Fibroblast of pulmonary artery (primary cell): ENCODE measurements at regions not wholly inside any gene's neighbourhood (a gene's known extent, or its start where the extent isn't known, plus 50 kb on each side); places are given as distances from the start of the nearest gene placed in this dataset.

Experiments used
- DNase-seq: peaks from one replicate; pipeline ENCODE4 v3.0.0-alpha.2; 2010; ENCODE audit warnings: low read depth
- H3K4me3 ChIP-seq: replicated peaks from 2 replicates; pipeline ENCODE4 v1.5.1; 2011; ENCODE audit warnings: low read depth, mild to moderate bottlenecking, control low read depth, low read length, moderate library complexity
- CTCF ChIP-seq: IDR thresholded peaks from 2 replicates; pipeline ENCODE4 v1.5.1; 2011; ENCODE audit warnings: mild to moderate bottlenecking, control low read depth, low read length, inconsistent platforms; ENCODE audit errors: missing control alignments

GRCh38 chr22:48096851-48097665 lies 1334.6 kb downstream of the TBC1D22A start:
- no peak overlapping the region for H3K4me3 ChIP-seq
- TF ChIP-seq CTCF: no peak
- DNase-seq: no peak

GRCh38 chr22:48096411-48096810 lies 1334.0 kb downstream of the TBC1D22A start:
- DNase-seq: no peak

GRCh38 chr22:48093981-48094380 lies 1331.5 kb downstream of the TBC1D22A start:
- H3K4me3 ChIP-seq: no peak overlapping the region
- no peak for DNase-seq
- TF ChIP-seq CTCF: no peak

More at GRCh38 chr22:48096411-48096810, 1334.0 kb downstream of the TBC1D22A start:
- no peak overlapping the region for H3K4me3 ChIP-seq
- no peak for TF ChIP-seq CTCF

- no peak for TF ChIP-seq CTCF
- no peak overlapping the region for H3K4me3 ChIP-seq
- DNase-seq: no peak
Measured at GRCh38 chr22:48092866-48093265, 1330.4 kb downstream of the TBC1D22A start.

GRCh38 chr22:48091656-48092223 lies 1329.3 kb downstream of the TBC1D22A start:
- no peak for DNase-seq
- no peak for TF ChIP-seq CTCF
- H3K4me3 ChIP-seq: no peak overlapping the region

GRCh38 chr22:48091060-48091650 lies 1328.7 kb downstream of the TBC1D22A start:
- TF ChIP-seq CTCF: no peak
- no peak overlapping the region for H3K4me3 ChIP-seq
- no peak for DNase-seq
